Effector memory CD4-positive, alpha-beta T cell (primary cell): ENCODE measurements at regions not wholly inside any gene's neighbourhood (a gene's known extent, or its start where the extent isn't known, plus 50 kb on each side); places are given as distances from the start of the nearest gene placed in this dataset.
"Not testable (repeated sequence)": the region's sequence is repeated elsewhere in the genome, so short reads cannot be mapped to it uniquely, and the experiment has no call there.

Experiments
- DNase-seq, 3 donors: peaks; one replicate each; pipeline ENCODE4 v3.0.0-alpha.2; 2020
- H3K27ac ChIP-seq: 2 replicates; pipeline ENCODE4 v1.7.0; 2013; ENCODE audit warnings: mild to moderate bottlenecking, low read length, moderate library complexity; ENCODE audit not compliant: insufficient read depth, poor library complexity, severe bottlenecking
- H3K27me3 ChIP-seq: replicated peaks from 2 replicates; pipeline ENCODE4 v1.7.0; 2013; ENCODE audit warnings: mild to moderate bottlenecking, low read length; ENCODE audit not compliant: insufficient read depth, control insufficient read depth, poor library complexity, severe bottlenecking
- H3K36me3 ChIP-seq: 2 replicates; pipeline ENCODE4 v1.7.0; 2013; ENCODE audit warnings: mild to moderate bottlenecking, low read length, moderate library complexity; ENCODE audit not compliant: control insufficient read depth, insufficient read depth
- H3K4me1 ChIP-seq: 2 replicates; pipeline ENCODE4 v1.7.0; 2013; ENCODE audit warnings: low read length, mild to moderate bottlenecking; ENCODE audit not compliant: control insufficient read depth, insufficient read depth, poor library complexity, severe bottlenecking
- H3K4me3 ChIP-seq: 2 replicates; pipeline ENCODE4 v1.7.0; 2013; ENCODE audit warnings: low read length, low read depth, mild to moderate bottlenecking; ENCODE audit not compliant: insufficient read depth, poor library complexity, severe bottlenecking
- H3K9me3 ChIP-seq: 2 replicates; pipeline ENCODE4 v1.7.0; 2013; ENCODE audit warnings: mild to moderate bottlenecking, low read length, moderate library complexity; ENCODE audit not compliant: control insufficient read depth

GRCh38 chr14:71567499-71568133 is 364.6 kb upstream of the RGS6 start:
- not testable (repeated sequence) for H3K4me3 ChIP-seq, H3K4me1 ChIP-seq, H3K9me3 ChIP-seq, H3K36me3 ChIP-seq, DNase-seq, H3K27me3 ChIP-seq, H3K27ac ChIP-seq

- no peak overlapping the region for H3K27ac ChIP-seq
- H3K4me3 ChIP-seq: no peak overlapping the region
- H3K4me1 ChIP-seq: peaks cover 5% of the 10 kb centered on the region
- no peaks in the 10 kb centered on the region for H3K36me3 ChIP-seq
- no peak for DNase-seq
- H3K27me3 ChIP-seq: no peaks in the 10 kb centered on the region
- H3K9me3 ChIP-seq: no peaks in the 10 kb centered on the region
Observed at GRCh38 chr14:71574976-71575375, 357.3 kb upstream of the RGS6 start.

GRCh38 chr14:71576472-71576871 is 355.8 kb upstream of the RGS6 start:
- H3K27ac ChIP-seq: no peak overlapping the region
- no peak for DNase-seq
- H3K9me3 ChIP-seq: no peaks in the 10 kb centered on the region
- H3K4me3 ChIP-seq: no peak overlapping the region
- H3K4me1 ChIP-seq: peaks cover 5% of the 10 kb centered on the region
- H3K27me3 ChIP-seq: no peaks in the 10 kb centered on the region
- H3K36me3 ChIP-seq: no peaks in the 10 kb centered on the region

- no peaks in the 10 kb centered on the region for H3K9me3 ChIP-seq
- peaks cover 5% of the 10 kb centered on the region for H3K4me1 ChIP-seq
- no peak for DNase-seq
- no peaks in the 10 kb centered on the region for H3K36me3 ChIP-seq
- H3K27ac ChIP-seq: no peak overlapping the region
- H3K27me3 ChIP-seq: no peaks in the 10 kb centered on the region
- H3K4me3 ChIP-seq: no peak overlapping the region
Observed at GRCh38 chr14:71579331-71579730, 352.9 kb upstream of the RGS6 start.

GRCh38 chr14:71582705-71583104 is 349.5 kb upstream of the RGS6 start:
- H3K4me1 ChIP-seq: no peaks in the 10 kb centered on the region
- no peak overlapping the region for H3K4me3 ChIP-seq
- no peak for DNase-seq
- H3K9me3 ChIP-seq: no peaks in the 10 kb centered on the region
- no peak overlapping the region for H3K27ac ChIP-seq
- no peaks in the 10 kb centered on the region for H3K27me3 ChIP-seq
- no peaks in the 10 kb centered on the region for H3K36me3 ChIP-seq

GRCh38 chr14:71583194-71583593 is 349.0 kb upstream of the RGS6 start:
- Histone ChIP-seq H3K27ac (no peak overlapping the region), H3K4me1 (no peaks in the 10 kb centered on the region), H3K27me3 (no peaks in the 10 kb centered on the region), H3K9me3 (no peaks in the 10 kb centered on the region), H3K4me3 (no peak overlapping the region), H3K36me3 (no peaks in the 10 kb centered on the region)
- no peak for DNase-seq

GRCh38 chr14:71583705-71584104 is 348.5 kb upstream of the RGS6 start:
- Histone ChIP-seq H3K36me3 (no peaks in the 10 kb centered on the region), H3K27ac (no peak overlapping the region), H3K4me3 (no peak overlapping the region), H3K9me3 (no peaks in the 10 kb centered on the region), H3K27me3 (no peaks in the 10 kb centered on the region), H3K4me1 (no peaks in the 10 kb centered on the region)
- no peak for DNase-seq

GRCh38 chr14:71585361-71585760 is 346.9 kb upstream of the RGS6 start:
- no peak for DNase-seq
- H3K27ac ChIP-seq: no peak overlapping the region
- no peaks in the 10 kb centered on the region for H3K4me1 ChIP-seq
- H3K36me3 ChIP-seq: no peaks in the 10 kb centered on the region
- no peaks in the 10 kb centered on the region for H3K9me3 ChIP-seq
- no peak overlapping the region for H3K4me3 ChIP-seq
- H3K27me3 ChIP-seq: no peaks in the 10 kb centered on the region

GRCh38 chr14:71586131-71586897 is 345.9 kb upstream of the RGS6 start:
- no peaks in the 10 kb centered on the region for H3K4me1 ChIP-seq
- no peaks in the 10 kb centered on the region for H3K9me3 ChIP-seq
- H3K4me3 ChIP-seq: no peak overlapping the region
- no peaks in the 10 kb centered on the region for H3K36me3 ChIP-seq
- DNase-seq: no peak
- no peaks in the 10 kb centered on the region for H3K27me3 ChIP-seq
- H3K27ac ChIP-seq: no peak overlapping the region

- Histone ChIP-seq H3K27ac (no peak overlapping the region), H3K9me3 (no peaks in the 10 kb centered on the region), H3K36me3 (no peaks in the 10 kb centered on the region), H3K27me3 (no peaks in the 10 kb centered on the region), H3K4me1 (no peaks in the 10 kb centered on the region), H3K4me3 (no peak overlapping the region)
- no peak for DNase-seq
Observed at GRCh38 chr14:71588028-71588427, 344.2 kb upstream of the RGS6 start.
